ENCODE measurements at regions not wholly inside any gene's neighbourhood (a gene's known extent, or its start where the extent isn't known, plus 50 kb on each side); places are given as distances from the start of the nearest gene placed in this dataset.

GRCh38 chr12:46449856-46450255 is 77.3 kb upstream of the SLC38A2 start:
- TF ChIP-seq CTCF (IDR thresholded peaks at IDR 0.05): no peak
- TF ChIP-seq ATF3 (CRISPR knock-in tag; conservative IDR thresholded peaks at IDR 0.05): no peak
- no peak for TF ChIP-seq E2F5 (CRISPR knock-in tag; IDR thresholded peaks at IDR 0.05)
- TF ChIP-seq ELF4 (CRISPR knock-in tag; IDR thresholded peaks at IDR 0.05; ENCODE audit: low read depth): no peak
- TF ChIP-seq AFF4 (CRISPR knock-in tag; IDR thresholded peaks at IDR 0.05; ENCODE audit: borderline replicate concordance): no peak
- no peak for TF ChIP-seq USF2 (CRISPR knock-in tag; IDR thresholded peaks at IDR 0.05)
- TF ChIP-seq EMX1 (CRISPR knock-in tag; IDR thresholded peaks at IDR 0.05): no peak
- TF ChIP-seq NR3C1 (CRISPR knock-in tag; conservative IDR thresholded peaks at IDR 0.05; ENCODE audit: low read depth): no peak
- no peak for TF ChIP-seq JAZF1 (CRISPR knock-in tag; IDR thresholded peaks at IDR 0.05)
- TF ChIP-seq TEAD4 (CRISPR knock-in tag; IDR thresholded peaks at IDR 0.05): no peak
- TF ChIP-seq RELA (CRISPR knock-in tag; IDR thresholded peaks at IDR 0.05; ENCODE audit: borderline replicate concordance): no peak
- TF ChIP-seq TP53 (CRISPR knock-in tag; IDR thresholded peaks at IDR 0.05): no peak
- TF ChIP-seq ATF6 (CRISPR knock-in tag; IDR thresholded peaks at IDR 0.05): no peak
- no peak for TF ChIP-seq MAX (CRISPR knock-in tag; IDR thresholded peaks at IDR 0.05)

Measured in WTC11 (cell line).